GM12865 (cell line): ENCODE measurements at regions not wholly inside any gene's neighbourhood (a gene's known extent, or its start where the extent isn't known, plus 50 kb on each side); places are given as distances from the start of the nearest gene placed in this dataset.
"Not testable (repeated sequence)": the region's sequence is repeated elsewhere in the genome, so short reads cannot be mapped to it uniquely, and the experiment has no call there.

Source experiments
- DNase-seq: peaks from one replicate; pipeline ENCODE4 v3.0.0; 2010; ENCODE audit warnings: low read depth
- H3K4me3 ChIP-seq: 2 replicates; pipeline ENCODE4 v1.5.1; 2011; ENCODE audit warnings: mild to moderate bottlenecking, low read depth, low read length, control low read depth
- TF ChIP-seq, protein P1 (sequence below): IDR thresholded peaks from 2 replicates; pipeline ENCODE4 v1.5.1; 2011; ENCODE audit warnings: low read length, control low read depth, low read depth, inconsistent platforms; ENCODE audit not compliant: insufficient read depth; ENCODE audit errors: missing control alignments

DNA sequence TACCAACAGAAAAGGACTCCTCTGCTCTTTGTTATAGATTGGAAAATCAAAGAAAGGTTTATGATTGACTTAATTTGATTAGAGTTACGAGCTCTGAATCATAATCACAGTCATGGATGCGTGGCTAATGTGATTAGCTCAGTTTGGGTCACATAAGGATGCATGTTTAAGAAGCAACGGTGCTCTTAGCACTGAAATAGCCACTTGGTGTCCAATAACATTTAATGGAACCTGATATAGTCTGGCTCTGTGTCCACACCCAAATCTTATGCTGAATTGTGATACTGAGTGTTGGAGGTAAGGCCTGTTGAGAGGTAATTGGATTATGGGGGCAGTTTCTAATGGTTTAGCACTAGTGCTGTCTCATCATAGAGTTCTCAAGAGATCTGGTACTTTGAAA is 501.6 kb downstream of the SLC6A15 start:
- no peak for DNase-seq
- no peak overlapping the region for H3K4me3 ChIP-seq
- TF ChIP-seq, protein P1, sequence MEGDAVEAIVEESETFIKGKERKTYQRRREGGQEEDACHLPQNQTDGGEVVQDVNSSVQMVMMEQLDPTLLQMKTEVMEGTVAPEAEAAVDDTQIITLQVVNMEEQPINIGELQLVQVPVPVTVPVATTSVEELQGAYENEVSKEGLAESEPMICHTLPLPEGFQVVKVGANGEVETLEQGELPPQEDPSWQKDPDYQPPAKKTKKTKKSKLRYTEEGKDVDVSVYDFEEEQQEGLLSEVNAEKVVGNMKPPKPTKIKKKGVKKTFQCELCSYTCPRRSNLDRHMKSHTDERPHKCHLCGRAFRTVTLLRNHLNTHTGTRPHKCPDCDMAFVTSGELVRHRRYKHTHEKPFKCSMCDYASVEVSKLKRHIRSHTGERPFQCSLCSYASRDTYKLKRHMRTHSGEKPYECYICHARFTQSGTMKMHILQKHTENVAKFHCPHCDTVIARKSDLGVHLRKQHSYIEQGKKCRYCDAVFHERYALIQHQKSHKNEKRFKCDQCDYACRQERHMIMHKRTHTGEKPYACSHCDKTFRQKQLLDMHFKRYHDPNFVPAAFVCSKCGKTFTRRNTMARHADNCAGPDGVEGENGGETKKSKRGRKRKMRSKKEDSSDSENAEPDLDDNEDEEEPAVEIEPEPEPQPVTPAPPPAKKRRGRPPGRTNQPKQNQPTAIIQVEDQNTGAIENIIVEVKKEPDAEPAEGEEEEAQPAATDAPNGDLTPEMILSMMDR, result no peak

DNA sequence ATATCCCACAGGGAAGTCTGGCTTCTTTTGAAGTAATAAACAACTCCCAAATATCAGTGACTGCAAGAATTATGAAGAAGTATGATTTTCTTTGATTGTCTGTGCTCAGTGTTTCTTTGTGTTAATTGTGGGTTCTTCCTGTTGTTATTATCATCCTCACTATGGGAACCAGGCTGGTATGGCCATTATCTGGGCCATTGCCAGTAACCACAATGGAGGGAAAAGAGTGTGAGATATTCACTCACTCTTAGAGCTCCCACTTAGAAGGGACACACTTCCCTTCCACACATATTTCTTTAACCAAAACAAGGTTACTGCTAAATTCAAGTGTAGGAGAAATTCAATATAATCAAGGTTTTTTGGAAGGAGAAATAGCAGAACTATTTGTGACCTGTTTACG is 503.7 kb downstream of the SLC6A15 start:
- TF ChIP-seq, protein P1, result no peak
- no peak for DNase-seq

DNA sequence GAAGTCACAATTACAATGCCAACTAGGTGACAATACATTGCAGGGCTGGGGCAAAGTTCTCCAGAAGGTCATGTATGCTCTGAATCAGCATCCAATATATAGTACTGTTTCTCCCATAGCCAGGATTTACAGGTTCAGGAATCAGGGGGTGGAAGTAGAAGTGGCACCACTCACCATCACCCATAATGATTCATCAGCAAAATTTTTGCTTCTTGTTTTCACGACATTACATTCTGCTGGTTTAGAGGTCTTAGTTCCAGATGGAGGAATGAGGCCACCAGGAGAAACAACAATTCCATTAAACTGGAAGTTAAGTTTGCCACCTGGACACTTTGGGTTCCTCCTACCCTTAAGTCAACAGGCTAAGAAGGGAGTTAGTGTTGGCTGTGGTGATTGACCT is 505.9 kb downstream of the SLC6A15 start:
- DNase-seq, H3K4me3 ChIP-seq: not testable (repeated sequence)

More for the DNA sequence above, 503.7 kb downstream of the SLC6A15 start:
- H3K4me3 ChIP-seq, result no peak overlapping the region

DNA sequence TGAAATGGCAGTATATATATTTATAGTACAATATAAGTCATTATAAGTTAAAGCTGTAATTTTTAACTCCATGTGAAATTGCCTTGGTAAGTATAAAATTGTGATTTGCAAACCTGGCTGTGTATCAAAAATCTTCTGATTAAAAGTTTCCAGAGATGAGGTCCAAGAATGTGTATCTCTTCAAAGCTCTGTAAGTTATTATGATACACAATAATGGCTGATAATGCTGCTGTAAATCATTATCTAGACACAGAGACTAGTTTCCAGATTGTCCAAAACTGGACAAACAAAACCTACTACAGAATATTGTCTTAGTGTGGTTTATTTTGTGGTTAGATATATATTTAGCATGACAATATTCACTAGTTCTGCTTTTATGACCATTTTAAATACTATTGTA is 514.8 kb downstream of the SLC6A15 start:
- no peak overlapping the region for H3K4me3 ChIP-seq
- DNase-seq, result no peak
- TF ChIP-seq, protein P1, result no peak

DNA sequence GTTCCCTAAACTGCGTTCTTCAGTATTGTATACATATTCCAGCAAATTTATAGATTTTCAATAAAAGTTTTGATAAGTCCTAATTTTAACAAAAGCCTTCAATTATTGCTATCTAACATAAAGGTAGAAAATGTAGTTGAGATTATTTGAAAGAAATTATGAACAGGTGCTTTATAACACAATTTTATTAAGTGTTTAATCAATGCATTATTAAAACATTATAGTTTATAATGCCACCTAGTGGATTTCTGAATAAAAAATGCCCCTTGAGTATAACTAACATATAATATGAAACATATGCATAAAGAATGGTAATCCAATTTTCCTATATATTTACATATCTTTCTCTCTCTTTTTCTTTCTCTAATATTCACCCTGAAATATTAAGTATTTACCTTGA is 515.3 kb downstream of the SLC6A15 start:
- DNase-seq, result no peak
- TF ChIP-seq, protein P1, result no peak
- no peak overlapping the region for H3K4me3 ChIP-seq

DNA sequence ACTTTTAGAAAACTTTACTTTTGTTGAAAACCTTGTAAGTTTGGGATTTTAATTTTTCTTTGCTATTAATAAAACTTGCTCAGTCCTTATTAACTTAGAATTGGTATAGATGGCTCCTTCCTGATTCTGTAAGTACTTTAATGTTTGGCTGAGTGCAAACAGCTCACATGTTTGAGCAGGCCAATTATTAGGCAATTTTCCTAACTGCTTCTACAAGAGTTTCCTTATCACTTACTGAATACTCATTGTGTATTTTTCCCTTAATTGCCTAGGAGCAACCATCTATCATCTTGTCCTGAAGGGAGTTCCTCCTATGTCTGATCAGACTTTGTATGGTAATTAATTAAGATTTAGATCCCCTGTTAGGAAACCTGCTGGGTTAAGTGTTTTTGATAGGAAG is 521.4 kb downstream of the SLC6A15 start:
- DNase-seq, H3K4me3 ChIP-seq: not testable (repeated sequence)

DNA sequence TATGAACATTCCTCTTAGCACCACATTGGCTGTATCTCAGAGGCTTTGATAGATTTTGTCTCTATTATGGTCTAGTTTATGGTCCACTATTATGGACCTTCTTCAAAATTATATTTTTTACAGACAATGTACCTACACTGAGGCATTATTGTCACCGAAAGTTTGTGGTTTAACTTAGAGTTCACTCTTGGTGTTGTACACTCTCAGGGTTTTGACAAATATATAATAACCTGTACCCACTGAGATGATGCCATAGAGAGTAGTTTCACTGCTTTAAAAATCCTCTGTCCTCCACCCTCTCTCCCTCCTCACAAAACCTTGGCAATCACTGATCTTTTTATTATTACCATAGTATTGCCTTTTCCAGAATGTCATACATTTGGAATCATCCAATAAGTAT is 528.2 kb downstream of the SLC6A15 start:
- no peak overlapping the region for H3K4me3 ChIP-seq
- TF ChIP-seq, protein P1, result no peak
- no peak for DNase-seq

DNA sequence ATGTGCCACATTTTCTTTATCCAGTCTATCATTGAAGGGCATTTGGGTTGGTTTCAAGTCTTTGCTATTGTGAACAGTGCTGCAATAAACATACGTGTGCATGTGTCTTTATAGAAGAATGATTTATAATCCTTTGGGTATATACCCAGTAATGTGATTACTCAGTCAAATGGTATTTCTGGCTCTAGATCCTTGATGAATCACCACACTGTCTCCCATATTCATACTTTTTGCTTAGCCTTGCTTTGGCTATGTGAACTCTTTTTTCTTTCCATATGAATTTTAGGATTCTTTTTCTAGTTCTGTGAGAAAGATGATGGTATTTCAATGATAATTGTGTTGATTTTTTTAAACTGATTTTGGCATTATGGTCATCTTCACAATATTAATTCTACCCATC is 530.1 kb downstream of the SLC6A15 start:
- not testable (repeated sequence) for DNase-seq, H3K4me3 ChIP-seq

DNA sequence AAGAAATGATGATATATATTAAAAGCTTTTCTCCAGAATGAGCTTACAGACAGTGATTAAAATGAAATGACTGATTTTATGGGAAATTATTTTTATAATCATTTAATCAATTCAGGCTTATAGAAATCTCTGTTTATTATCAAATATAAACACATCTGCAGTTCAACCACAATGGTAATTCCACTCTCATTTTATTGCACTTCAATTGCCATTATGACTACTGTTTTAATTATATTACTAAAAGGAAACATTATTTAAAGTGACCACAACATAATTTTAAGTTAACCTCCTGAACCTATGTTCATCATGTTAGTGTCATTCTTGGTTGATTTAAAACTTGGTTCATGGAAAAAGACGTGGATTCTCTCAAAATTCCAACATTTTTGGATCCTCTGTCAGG is 536.3 kb downstream of the SLC6A15 start:
- DNase-seq, result no peak
- H3K4me3 ChIP-seq, result no peak overlapping the region
- TF ChIP-seq, protein P1, result no peak
